GM12878 (cell line): ENCODE measurements at regions not wholly inside any gene's neighbourhood (a gene's known extent, or its start where the extent isn't known, plus 50 kb on each side); places are given as distances from the start of the nearest gene placed in this dataset.

Source experiments
- ATAC-seq: fragments of 200-7000 bp; cut with Tn5 transposase; 3 replicates; pipeline ENCODE4 v1.9.1; 2020; ENCODE audit warnings: mild to moderate bottlenecking, moderate library complexity
- BruUV-seq: library from RNA; stranded (reverse); fragments of 400-500 nt; replicated peaks from 2 replicates; lab custom pipeline; 2021; lab: Mats Ljungman, UMichigan
- CTCF ChIA-PET: fragments of 300-600 bp; sonication (Branson Sonifier 250); formaldehyde crosslinking; extraction: SDS; loops from one replicate; lab custom pipeline; 2021; ENCODE audit warnings: inconsistent platforms; lab: Yijun Ruan, JAX
- POLR2A ChIA-PET: fragments of 350-600 bp; formaldehyde crosslinking; extraction: SDS; loops from one replicate; lab custom pipeline; 2021; ENCODE audit warnings: inconsistent platforms; lab: Charles Lee
- RAD21 ChIA-PET: fragments of 300-600 bp; sonication (Branson Sonifier 250); formaldehyde crosslinking; loops from one replicate; lab custom pipeline; 2023; ENCODE audit warnings: antibody characterized with exemption; ENCODE audit not compliant: unreplicated experiment; lab: Charles Lee
- SMC1A ChIA-PET: fragments of 300-600 bp; sonication (Branson Sonifier 250); formaldehyde crosslinking; loops from one replicate; lab custom pipeline; 2023; ENCODE audit not compliant: unreplicated experiment, uncharacterized antibody; lab: Charles Lee
- DNase-seq: peaks from one replicate; pipeline ENCODE4 v3.0.0-alpha.2; 2011; ENCODE audit warnings: low read depth, low spot score
- FAIRE-seq: peaks from 3 replicates; lab custom pipeline; 2011; peaks lifted over from hg19 to GRCh38; lab: Jason Lieb, UNC
- H2AFZ ChIP-seq: 2 replicates; pipeline ENCODE4 v1.6.0; 2011; ENCODE audit warnings: low read depth, low read length, control low read depth; ENCODE audit not compliant: control insufficient read depth
- H3K27ac ChIP-seq: 2 replicates; pipeline ENCODE4 v1.5.1; 2011; ENCODE audit warnings: control low read depth; ENCODE audit not compliant: control insufficient read depth, insufficient read depth
- H3K27me3 ChIP-seq, 2 experiments: replicated peaks in 1 of 2; 2 replicates each; pipeline versions ENCODE4 v1.6.0 to v1.6.1; 2011; ENCODE audit warnings: low read length in 1 of 2; ENCODE audit not compliant: control insufficient read depth in 2 of 2, insufficient read depth in 2 of 2
- H3K36me3 ChIP-seq, 2 experiments: 2 replicates each; pipeline ENCODE4 v1.5.1; 2011; ENCODE audit warnings: low read length in 1 of 2; ENCODE audit not compliant: control insufficient read depth in 2 of 2, insufficient read depth in 2 of 2
- H3K4me1 ChIP-seq: 2 replicates; pipeline ENCODE4 v1.6.1; 2011; ENCODE audit warnings: mild to moderate bottlenecking, low read length, moderate library complexity, mixed read lengths; ENCODE audit not compliant: control insufficient read depth, insufficient read depth
- H3K4me2 ChIP-seq: 2 replicates; pipeline ENCODE4 v1.6.0; 2011; ENCODE audit warnings: control low read depth; ENCODE audit not compliant: control insufficient read depth, insufficient read depth
- H3K4me3 ChIP-seq: fragments of 200-600 bp; sonication (generic); 2 replicates; pipeline ENCODE4 v1.5.1; 2016
- H3K79me2 ChIP-seq: 2 replicates; pipeline ENCODE4 v1.6.0; 2011; ENCODE audit warnings: low read length; ENCODE audit not compliant: control insufficient read depth, insufficient read depth
- H3K9ac ChIP-seq: 2 replicates; pipeline ENCODE4 v1.8.0; 2011; ENCODE audit warnings: low read length, control low read depth, mixed read lengths; ENCODE audit not compliant: control insufficient read depth, insufficient read depth
- H3K9me3 ChIP-seq: replicated peaks from 3 replicates; pipeline ENCODE4 v1.5.1; 2011; ENCODE audit warnings: mild to moderate bottlenecking, low read length; ENCODE audit not compliant: control insufficient read depth, insufficient read depth
- H4K20me1 ChIP-seq: 2 replicates; pipeline ENCODE4 v1.6.0; 2011; ENCODE audit not compliant: control insufficient read depth, insufficient read depth
- PAX8 ChIP-seq: fragments of 450-650 bp; IDR thresholded peaks from 2 replicates; pipeline ENCODE4 v1.6.1; 2017; ENCODE audit warnings: mild to moderate bottlenecking, moderate library complexity
- RUNX3 ChIP-seq: IDR thresholded peaks from 2 replicates; pipeline ENCODE4 v1.6.1; 2012; ENCODE audit warnings: low read length, inconsistent platforms
- STAT3 ChIP-seq: IDR thresholded peaks from 2 replicates; pipeline ENCODE4 v1.6.1; 2011; ENCODE audit warnings: low read depth, low read length, improper control_type of control experiment
- SUPT20H ChIP-seq: IDR thresholded peaks from 2 replicates; pipeline ENCODE4 v1.6.1; 2011; ENCODE audit warnings: low read depth, mild to moderate bottlenecking, low read length, moderate library complexity, borderline replicate concordance; ENCODE audit not compliant: control insufficient read depth
- TCF12 ChIP-seq: IDR thresholded peaks from 2 replicates; pipeline ENCODE4 v1.6.1; 2011; ENCODE audit warnings: low read depth, mild to moderate bottlenecking, low read length
- WGBS: methylation state at CpG from one replicate; pipeline ENCODE4 v1.1.6; 2016; ENCODE audit warnings: low lambda C conversion rate; ENCODE audit not compliant: insufficient replicate concordance, insufficient coverage; ENCODE audit errors: missing lambda C conversion rate; 5-methylcytosine and 5-hydroxymethylcytosine counted together
- in situ Hi-C: fragments of 300-500 bp; cut with MboI; formaldehyde crosslinking; loops from 9 replicates; pipeline ENCODE4 v1.14.3; 2018; ENCODE audit warnings: mixed read lengths
- intact Hi-C: fragments of 100-400 bp; cut with micrococcal nuclease; formaldehyde crosslinking; loops from one replicate; pipeline ENCODE4 v1.14.2; 2022; ENCODE audit not compliant: unreplicated experiment
- TF ChIP-seq, protein P1 (sequence below): fragments of 450-650 bp; IDR thresholded peaks from 2 replicates; pipeline ENCODE4 v1.6.1; 2017; ENCODE audit warnings: mild to moderate bottlenecking, moderate library complexity
- TF ChIP-seq, protein P2 (sequence below): IDR thresholded peaks from 2 replicates; pipeline ENCODE4 v1.6.1; 2012; ENCODE audit warnings: low read depth, low read length, improper control_type of control experiment
- TF ChIP-seq, protein P3 (sequence below): fragments of 450-650 bp; formaldehyde crosslinking; IDR thresholded peaks from 2 replicates; pipeline ENCODE4 v1.4.0; 2022; ENCODE audit warnings: mild to moderate bottlenecking, moderate library complexity
- TF ChIP-seq, protein P4 (sequence below): fragments of 450-650 bp; IDR thresholded peaks from 2 replicates; pipeline ENCODE4 v1.6.1; 2014; ENCODE audit warnings: mild to moderate bottlenecking

DNA sequence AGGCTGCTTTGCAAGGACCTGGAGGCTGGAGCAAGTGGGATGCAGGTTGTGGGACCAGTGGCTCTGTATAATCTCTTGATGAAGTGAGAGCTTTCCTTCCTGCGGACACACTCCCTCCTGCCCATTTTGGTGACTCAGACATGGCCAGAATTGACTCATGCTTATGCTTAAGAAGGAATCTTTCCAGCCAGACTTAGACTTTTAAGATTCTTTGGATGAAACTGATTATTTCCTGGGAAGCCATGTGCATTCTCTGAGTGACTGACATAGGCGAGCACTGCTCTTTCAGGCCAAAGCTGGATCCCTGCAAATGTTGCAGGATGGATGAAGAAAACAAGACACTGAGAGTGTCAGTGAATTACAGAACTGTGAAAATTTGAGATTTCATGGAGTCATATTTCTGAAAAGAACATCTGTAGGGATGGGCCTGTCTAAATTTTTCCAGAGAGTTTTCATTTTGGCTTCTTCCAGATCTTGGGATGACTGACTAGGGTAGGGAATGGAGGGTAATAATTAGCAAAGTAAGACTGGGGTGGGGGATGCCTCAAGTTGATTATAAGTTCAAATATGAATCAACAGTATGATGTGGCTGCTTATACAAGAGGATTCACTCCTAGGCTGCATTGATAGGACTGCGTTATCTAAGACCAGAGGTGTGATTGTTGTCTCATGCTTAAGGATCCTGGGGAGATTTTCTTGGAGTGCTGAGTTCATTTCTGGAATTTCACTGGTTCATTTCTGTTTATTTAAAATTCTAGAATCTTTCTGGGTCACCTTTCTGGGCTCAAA lies 195.8 kb downstream of the HIPK3 start (continued):
- TF ChIP-seq, protein P1, sequence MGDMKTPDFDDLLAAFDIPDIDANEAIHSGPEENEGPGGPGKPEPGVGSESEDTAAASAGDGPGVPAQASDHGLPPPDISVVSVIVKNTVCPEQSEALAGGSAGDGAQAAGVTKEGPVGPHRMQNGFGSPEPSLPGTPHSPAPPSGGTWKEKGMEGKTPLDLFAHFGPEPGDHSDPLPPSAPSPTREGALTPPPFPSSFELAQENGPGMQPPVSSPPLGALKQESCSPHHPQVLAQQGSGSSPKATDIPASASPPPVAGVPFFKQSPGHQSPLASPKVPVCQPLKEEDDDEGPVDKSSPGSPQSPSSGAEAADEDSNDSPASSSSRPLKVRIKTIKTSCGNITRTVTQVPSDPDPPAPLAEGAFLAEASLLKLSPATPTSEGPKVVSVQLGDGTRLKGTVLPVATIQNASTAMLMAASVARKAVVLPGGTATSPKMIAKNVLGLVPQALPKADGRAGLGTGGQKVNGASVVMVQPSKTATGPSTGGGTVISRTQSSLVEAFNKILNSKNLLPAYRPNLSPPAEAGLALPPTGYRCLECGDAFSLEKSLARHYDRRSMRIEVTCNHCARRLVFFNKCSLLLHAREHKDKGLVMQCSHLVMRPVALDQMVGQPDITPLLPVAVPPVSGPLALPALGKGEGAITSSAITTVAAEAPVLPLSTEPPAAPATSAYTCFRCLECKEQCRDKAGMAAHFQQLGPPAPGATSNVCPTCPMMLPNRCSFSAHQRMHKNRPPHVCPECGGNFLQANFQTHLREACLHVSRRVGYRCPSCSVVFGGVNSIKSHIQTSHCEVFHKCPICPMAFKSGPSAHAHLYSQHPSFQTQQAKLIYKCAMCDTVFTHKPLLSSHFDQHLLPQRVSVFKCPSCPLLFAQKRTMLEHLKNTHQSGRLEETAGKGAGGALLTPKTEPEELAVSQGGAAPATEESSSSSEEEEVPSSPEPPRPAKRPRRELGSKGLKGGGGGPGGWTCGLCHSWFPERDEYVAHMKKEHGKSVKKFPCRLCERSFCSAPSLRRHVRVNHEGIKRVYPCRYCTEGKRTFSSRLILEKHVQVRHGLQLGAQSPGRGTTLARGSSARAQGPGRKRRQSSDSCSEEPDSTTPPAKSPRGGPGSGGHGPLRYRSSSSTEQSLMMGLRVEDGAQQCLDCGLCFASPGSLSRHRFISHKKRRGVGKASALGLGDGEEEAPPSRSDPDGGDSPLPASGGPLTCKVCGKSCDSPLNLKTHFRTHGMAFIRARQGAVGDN: no peak
- TF ChIP-seq, protein P2, sequence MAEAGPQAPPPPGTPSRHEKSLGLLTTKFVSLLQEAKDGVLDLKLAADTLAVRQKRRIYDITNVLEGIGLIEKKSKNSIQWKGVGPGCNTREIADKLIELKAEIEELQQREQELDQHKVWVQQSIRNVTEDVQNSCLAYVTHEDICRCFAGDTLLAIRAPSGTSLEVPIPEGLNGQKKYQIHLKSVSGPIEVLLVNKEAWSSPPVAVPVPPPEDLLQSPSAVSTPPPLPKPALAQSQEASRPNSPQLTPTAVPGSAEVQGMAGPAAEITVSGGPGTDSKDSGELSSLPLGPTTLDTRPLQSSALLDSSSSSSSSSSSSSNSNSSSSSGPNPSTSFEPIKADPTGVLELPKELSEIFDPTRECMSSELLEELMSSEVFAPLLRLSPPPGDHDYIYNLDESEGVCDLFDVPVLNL: no peak

DNA sequence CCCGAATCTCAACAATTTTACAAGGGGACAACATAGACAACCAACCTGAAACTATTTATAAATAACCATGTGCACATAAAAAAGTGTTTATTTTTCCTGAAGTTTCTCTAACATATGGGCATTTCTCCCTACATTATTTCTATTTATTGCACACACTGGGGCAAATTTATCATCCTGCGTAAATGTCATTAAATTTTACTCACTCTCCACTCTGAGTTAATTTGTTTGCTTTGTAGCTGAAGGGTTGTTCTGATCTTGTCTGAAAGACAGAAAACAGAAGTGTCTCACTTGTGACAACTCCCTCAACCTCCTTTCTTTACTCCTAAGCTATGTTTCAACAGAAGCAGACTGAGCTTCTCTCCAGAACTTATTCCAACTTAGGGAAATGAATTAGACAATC lies 194.2 kb downstream of the HIPK3 start:
- no TSS peak for BruUV-seq
- RAD21 ChIA-PET: no interaction called here
- Histone ChIP-seq H4K20me1 (no peaks in the 10 kb centered on the region), H3K9ac (no peak overlapping the region), H3K4me2 (no peak overlapping the region), H3K79me2 (no peaks in the 10 kb centered on the region), H3K27ac (no peak overlapping the region), H3K4me1 (no peaks in the 10 kb centered on the region), H3K4me3 (no peak overlapping the region), H3K9me3 (no peaks in the 10 kb centered on the region), H3K36me3 (no peaks in the 10 kb centered on the region), H2AFZ (no peak overlapping the region), H3K27me3 (no peaks in the 10 kb centered on the region; a peak in 1 of 4 replicates)
- DNase-seq (no peak), FAIRE-seq (no peak), ATAC-seq (no peak)
- 18% methylated on average over 2 of the region's 2 CpGs for WGBS
- intact Hi-C loops (no loop called here), in situ Hi-C loops (no loop called here)
- POLR2A ChIA-PET: no interaction called here
- CTCF ChIA-PET: no interaction called here
- SMC1A ChIA-PET: interaction anchor here (0.8 to 1.0 kb wide), 2 partner anchors 29 to 92 kb away, joined by 3 to 4 read pairs; no protein-coding TSS in a partner anchor
- TF ChIP-seq RUNX3 (no peak), PAX8 (no peak), STAT3 (no peak), SUPT20H (no peak), TCF12 (no peak)
- TF ChIP-seq, protein P3, sequence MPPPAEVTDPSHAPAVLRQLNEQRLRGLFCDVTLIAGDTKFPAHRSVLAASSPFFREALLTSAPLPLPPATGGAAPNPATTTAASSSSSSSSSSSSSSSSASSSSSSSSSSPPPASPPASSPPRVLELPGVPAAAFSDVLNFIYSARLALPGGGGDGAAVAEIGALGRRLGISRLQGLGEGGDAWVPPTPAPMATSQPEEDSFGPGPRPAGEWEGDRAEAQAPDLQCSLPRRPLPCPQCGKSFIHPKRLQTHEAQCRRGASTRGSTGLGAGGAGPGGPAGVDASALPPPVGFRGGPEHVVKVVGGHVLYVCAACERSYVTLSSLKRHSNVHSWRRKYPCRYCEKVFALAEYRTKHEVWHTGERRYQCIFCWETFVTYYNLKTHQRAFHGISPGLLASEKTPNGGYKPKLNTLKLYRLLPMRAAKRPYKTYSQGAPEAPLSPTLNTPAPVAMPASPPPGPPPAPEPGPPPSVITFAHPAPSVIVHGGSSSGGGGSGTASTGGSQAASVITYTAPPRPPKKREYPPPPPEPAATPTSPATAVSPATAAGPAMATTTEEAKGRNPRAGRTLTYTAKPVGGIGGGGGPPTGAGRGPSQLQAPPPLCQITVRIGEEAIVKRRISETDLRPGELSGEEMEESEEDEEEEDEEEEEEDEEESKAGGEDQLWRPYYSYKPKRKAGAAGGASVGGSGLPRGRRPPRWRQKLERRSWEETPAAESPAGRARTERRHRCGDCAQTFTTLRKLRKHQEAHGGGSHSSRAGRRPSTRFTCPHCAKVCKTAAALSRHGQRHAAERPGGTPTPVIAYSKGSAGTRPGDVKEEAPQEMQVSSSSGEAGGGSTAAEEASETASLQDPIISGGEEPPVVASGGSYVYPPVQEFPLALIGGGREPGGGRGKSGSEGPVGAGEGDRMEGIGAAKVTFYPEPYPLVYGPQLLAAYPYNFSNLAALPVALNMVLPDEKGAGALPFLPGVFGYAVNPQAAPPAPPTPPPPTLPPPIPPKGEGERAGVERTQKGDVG (CRISPR knock-in tag): no peak
- TF ChIP-seq, protein P4, sequence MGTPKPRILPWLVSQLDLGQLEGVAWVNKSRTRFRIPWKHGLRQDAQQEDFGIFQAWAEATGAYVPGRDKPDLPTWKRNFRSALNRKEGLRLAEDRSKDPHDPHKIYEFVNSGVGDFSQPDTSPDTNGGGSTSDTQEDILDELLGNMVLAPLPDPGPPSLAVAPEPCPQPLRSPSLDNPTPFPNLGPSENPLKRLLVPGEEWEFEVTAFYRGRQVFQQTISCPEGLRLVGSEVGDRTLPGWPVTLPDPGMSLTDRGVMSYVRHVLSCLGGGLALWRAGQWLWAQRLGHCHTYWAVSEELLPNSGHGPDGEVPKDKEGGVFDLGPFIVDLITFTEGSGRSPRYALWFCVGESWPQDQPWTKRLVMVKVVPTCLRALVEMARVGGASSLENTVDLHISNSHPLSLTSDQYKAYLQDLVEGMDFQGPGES: no peak
